Large intestine (tissue), 3 donors: ENCODE measurements at regions not wholly inside any gene's neighbourhood (a gene's known extent, or its start where the extent isn't known, plus 50 kb on each side); places are given as distances from the start of the nearest gene placed in this dataset.

ENCODE experiments used
- DNase-seq, 2 donors: peaks; one replicate each; pipeline versions ENCODE4 v3.0.0 to v3.0.0-alpha.2; 2013
- H3K27ac ChIP-seq: one replicate; pipeline ENCODE4 v1.5.1; 2013; ENCODE audit warnings: low read length
- H3K27me3 ChIP-seq: 2 replicates; pipeline ENCODE4 v1.6.1; 2013; ENCODE audit warnings: low read length; ENCODE audit not compliant: control insufficient read depth, insufficient read depth
- H3K36me3 ChIP-seq: 2 replicates; pipeline ENCODE4 v1.6.1; 2013; ENCODE audit warnings: low read length; ENCODE audit not compliant: control insufficient read depth, insufficient read depth
- H3K4me1 ChIP-seq: one replicate; pipeline ENCODE4 v1.6.1; 2013; ENCODE audit warnings: low read length; ENCODE audit not compliant: control insufficient read depth, insufficient read depth
- H3K4me3 ChIP-seq: one replicate; pipeline ENCODE4 v1.5.1; 2013; ENCODE audit warnings: low read length
- H3K9me3 ChIP-seq: one replicate; pipeline ENCODE4 v1.6.1; 2013; ENCODE audit warnings: mild to moderate bottlenecking, low read depth, low read length, moderate library complexity; ENCODE audit not compliant: control insufficient read depth
- WGBS: methylation state at CpG from one replicate; pipeline ENCODE4 v1.1.5; 2013; ENCODE audit warnings: low lambda C conversion rate; ENCODE audit not compliant: insufficient coverage; 5-methylcytosine and 5-hydroxymethylcytosine counted together

DNA sequence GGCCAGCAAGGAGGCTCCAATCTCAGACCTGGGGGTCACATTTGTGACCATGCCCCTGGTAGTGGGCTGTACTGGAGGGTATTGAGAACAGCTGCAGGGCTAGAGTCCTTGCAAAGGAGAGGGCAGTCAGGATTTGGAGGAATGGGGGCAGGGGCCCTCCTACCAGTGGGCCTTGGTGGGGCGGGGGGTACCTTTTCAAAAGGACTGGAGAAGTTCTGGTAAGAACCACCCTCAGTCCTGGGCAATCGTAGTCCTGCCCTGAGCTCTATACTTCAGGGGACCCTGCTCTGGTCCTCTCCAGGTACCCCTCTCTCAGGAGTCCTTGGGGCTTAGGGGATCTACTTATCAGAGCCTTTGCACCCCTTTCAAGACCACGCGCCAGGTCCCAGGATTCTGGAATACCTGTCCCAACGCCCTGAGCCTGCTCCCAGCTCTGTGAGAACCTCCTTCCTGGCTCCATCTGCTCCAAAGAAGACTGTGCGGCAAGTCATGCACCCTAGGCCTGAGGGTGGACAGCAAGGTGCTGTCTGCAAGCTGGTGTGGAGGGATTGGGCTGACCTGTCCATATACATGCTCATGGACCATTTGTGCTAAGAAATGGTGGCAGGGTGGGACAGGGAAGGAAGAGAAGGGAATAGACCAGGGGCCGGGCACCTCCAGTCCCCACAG lies 134.1 kb upstream of the EEPD1 start:
- WGBS, result no CpG with 5 or more reads among the region's 7 CpGs
- Histone ChIP-seq H3K4me1 (no peaks in the 10 kb centered on the region), H3K9me3 (no peaks in the 10 kb centered on the region), H3K27ac (no peak overlapping the region), H3K36me3 (no peaks in the 10 kb centered on the region), H3K4me3 (no peak overlapping the region), H3K27me3 (no peaks in the 10 kb centered on the region)
- no peak for DNase-seq

- Histone ChIP-seq H3K27me3 (no peaks in the 10 kb centered on the region), H3K36me3 (no peaks in the 10 kb centered on the region), H3K4me3 (no peak overlapping the region), H3K9me3 (no peaks in the 10 kb centered on the region), H3K4me1 (no peaks in the 10 kb centered on the region), H3K27ac (no peak overlapping the region)
- no CpG with 5 or more reads among the region's 4 CpGs for WGBS
- no peak for DNase-seq
Measured at GRCh38 chr7:36019538-36019937, 133.5 kb upstream of the EEPD1 start.

GRCh38 chr7:36019980-36020379 lies 133.1 kb upstream of the EEPD1 start:
- Histone ChIP-seq H3K27ac (no peak overlapping the region), H3K4me1 (no peaks in the 10 kb centered on the region), H3K27me3 (no peaks in the 10 kb centered on the region), H3K9me3 (no peaks in the 10 kb centered on the region), H3K36me3 (no peaks in the 10 kb centered on the region), H3K4me3 (no peak overlapping the region)
- no peak for DNase-seq
- no CpG with 5 or more reads among the region's 7 CpGs for WGBS

- DNase-seq, result no peak
- Histone ChIP-seq H3K9me3 (no peaks in the 10 kb centered on the region), H3K4me1 (no peaks in the 10 kb centered on the region), H3K4me3 (no peak overlapping the region), H3K27me3 (no peaks in the 10 kb centered on the region), H3K27ac (no peak overlapping the region), H3K36me3 (no peaks in the 10 kb centered on the region)
- WGBS, result no CpG with 5 or more reads among the region's 5 CpGs
Measured at GRCh38 chr7:36021367-36021766, 131.7 kb upstream of the EEPD1 start.

GRCh38 chr7:36021917-36022550 lies 131.0 kb upstream of the EEPD1 start:
- no peak for DNase-seq
- Histone ChIP-seq H3K36me3 (no peaks in the 10 kb centered on the region), H3K4me1 (no peaks in the 10 kb centered on the region), H3K9me3 (no peaks in the 10 kb centered on the region), H3K27ac (no peak overlapping the region), H3K27me3 (no peaks in the 10 kb centered on the region), H3K4me3 (no peak overlapping the region)
- no CpG with 5 or more reads among the region's 11 CpGs for WGBS

GRCh38 chr7:36023033-36023560 lies 130.0 kb upstream of the EEPD1 start:
- H3K4me1 ChIP-seq, result no peaks in the 10 kb centered on the region
- 89% methylated on average over 1 of the region's 2 CpGs for WGBS
- no peak overlapping the region for H3K4me3 ChIP-seq
- DNase-seq, result no peak
- H3K9me3 ChIP-seq, result no peaks in the 10 kb centered on the region
- no peaks in the 10 kb centered on the region for H3K36me3 ChIP-seq
- no peak overlapping the region for H3K27ac ChIP-seq
- no peaks in the 10 kb centered on the region for H3K27me3 ChIP-seq

DNA sequence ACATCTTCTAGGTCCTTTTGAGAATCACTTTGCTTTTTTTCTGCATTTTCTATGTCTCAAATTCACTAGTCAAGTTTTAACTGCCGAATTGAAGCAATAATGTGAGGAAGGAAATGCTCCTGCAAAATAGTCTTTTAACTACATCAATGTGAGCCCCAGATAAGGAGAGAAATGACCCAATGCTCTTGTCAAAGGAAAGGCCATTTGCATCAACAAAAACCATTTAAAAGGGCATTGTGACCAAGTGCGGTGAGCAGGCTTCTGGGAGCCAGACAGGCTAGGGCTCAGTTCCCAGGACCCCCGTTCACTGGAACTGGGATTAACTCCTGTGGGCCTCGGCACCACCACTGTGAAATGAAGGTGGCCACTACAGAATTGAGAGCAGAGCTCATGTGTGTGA lies 127.9 kb upstream of the EEPD1 start:
- no peaks in the 10 kb centered on the region for H3K9me3 ChIP-seq
- DNase-seq, result no peak
- no peak overlapping the region for H3K27ac ChIP-seq
- 90% methylated on average over 1 of the region's 4 CpGs for WGBS
- H3K4me3 ChIP-seq, result no peak overlapping the region
- H3K4me1 ChIP-seq, result no peaks in the 10 kb centered on the region
- H3K27me3 ChIP-seq, result no peaks in the 10 kb centered on the region
- H3K36me3 ChIP-seq, result no peaks in the 10 kb centered on the region

DNA sequence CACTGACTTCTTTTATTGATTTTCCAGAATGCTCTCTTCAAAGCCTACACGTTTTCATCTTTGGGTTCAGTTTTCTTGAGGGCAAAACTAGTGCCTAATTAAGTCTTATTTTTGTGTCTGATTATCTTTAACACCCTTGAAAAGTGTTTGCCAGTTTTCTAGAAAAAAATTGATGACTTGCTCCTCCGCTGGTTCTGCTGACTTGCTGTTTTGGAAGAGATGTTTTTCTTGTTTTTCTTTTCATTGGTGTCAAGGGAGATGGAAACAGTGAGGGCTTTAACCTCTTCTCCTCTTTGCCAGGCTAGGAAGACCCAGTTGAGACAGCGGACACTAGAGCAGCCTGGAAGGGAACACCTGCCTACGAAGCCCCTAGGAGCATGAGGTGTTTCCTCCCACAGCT lies 123.7 kb upstream of the EEPD1 start:
- Histone ChIP-seq H3K4me3 (no peak overlapping the region), H3K9me3 (no peaks in the 10 kb centered on the region), H3K36me3 (no peaks in the 10 kb centered on the region), H3K27me3 (no peaks in the 10 kb centered on the region), H3K4me1 (no peaks in the 10 kb centered on the region), H3K27ac (no peak overlapping the region)
- no peak for DNase-seq
- WGBS, result no CpG with 5 or more reads among the region's 4 CpGs

DNA sequence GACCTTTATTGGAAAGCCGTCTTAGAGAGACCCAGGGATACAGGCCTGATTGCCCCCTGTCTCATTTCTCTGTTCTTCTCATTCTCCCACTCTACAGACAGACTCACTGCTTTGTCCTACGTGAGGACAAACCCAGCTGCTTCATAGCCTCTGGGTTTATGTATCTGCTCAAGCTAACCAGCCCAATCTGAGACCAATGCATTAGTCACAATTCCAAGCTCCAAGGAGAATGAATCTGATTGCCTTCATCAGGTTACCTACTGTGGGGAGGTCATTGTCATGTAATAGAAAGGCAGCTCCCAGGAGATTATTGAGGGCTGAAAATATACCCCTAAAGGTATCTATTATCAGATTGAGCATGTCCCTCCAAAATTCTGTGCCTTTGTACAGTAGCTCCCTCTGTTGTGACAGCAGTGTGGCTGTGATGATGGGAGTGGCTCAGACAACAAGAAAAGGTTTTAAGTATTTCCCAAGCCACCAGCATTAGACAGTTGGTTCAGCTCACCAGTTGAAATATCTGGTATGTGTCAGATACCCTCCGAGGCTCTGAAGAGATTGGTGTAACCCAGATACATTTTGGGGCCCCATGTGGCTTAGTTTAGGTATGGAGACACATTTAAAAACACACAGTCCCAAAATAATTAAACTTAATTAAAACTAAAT lies 123.1 kb upstream of the EEPD1 start:
- no peaks in the 10 kb centered on the region for H3K27me3 ChIP-seq
- H3K27ac ChIP-seq, result no peak overlapping the region
- H3K4me1 ChIP-seq, result no peaks in the 10 kb centered on the region
- no peaks in the 10 kb centered on the region for H3K36me3 ChIP-seq
- no peaks in the 10 kb centered on the region for H3K9me3 ChIP-seq
- WGBS, result no CpG with 5 or more reads among the region's 3 CpGs
- no peak for DNase-seq
- no peak overlapping the region for H3K4me3 ChIP-seq

GRCh38 chr7:36032361-36032818 lies 120.7 kb upstream of the EEPD1 start:
- DNase-seq, result no peak
- H3K27ac ChIP-seq, result no peak overlapping the region
- no CpG with 5 or more reads among the region's 5 CpGs for WGBS
- H3K4me3 ChIP-seq, result no peak overlapping the region
- H3K9me3 ChIP-seq, result no peaks in the 10 kb centered on the region
- no peaks in the 10 kb centered on the region for H3K27me3 ChIP-seq
- H3K4me1 ChIP-seq, result peaks cover 8% of the 10 kb centered on the region
- no peaks in the 10 kb centered on the region for H3K36me3 ChIP-seq
